Activated CD4-positive, alpha-beta memory T cell treated with anti-CD3 and anti-CD28 coated beads for 36 hours (primary cell): ENCODE measurements at regions not wholly inside any gene's neighbourhood (a gene's known extent, or its start where the extent isn't known, plus 50 kb on each side); places are given as distances from the start of the nearest gene placed in this dataset.

Experiments used
- CTCF ChIA-PET: fragments of 350-600 bp; sonication (Branson Sonifier 250); formaldehyde crosslinking; loops from one replicate; lab custom pipeline; 2021; ENCODE audit warnings: antibody characterized with exemption, inconsistent platforms; lab: Charles Lee
- POLR2A ChIA-PET: fragments of 350-600 bp; sonication (Branson Sonifier 250); formaldehyde crosslinking; loops from one replicate; lab custom pipeline; 2021; ENCODE audit warnings: antibody characterized with exemption; lab: Charles Lee
- DNase-seq: peaks from one replicate; pipeline ENCODE4 v3.0.0-alpha.2; 2020
- H3K27ac Mint-ChIP-seq: one replicate; pipeline ENCODE4 v1.8.0; 2021; ENCODE audit warnings: mixed read lengths
- H3K27me3 Mint-ChIP-seq: one replicate; pipeline ENCODE4 v1.8.0; 2021; ENCODE audit warnings: mixed read lengths
- H3K36me3 Mint-ChIP-seq: one replicate; pipeline ENCODE4 v1.8.0; 2021; ENCODE audit warnings: mixed read lengths
- H3K4me1 Mint-ChIP-seq: one replicate; pipeline ENCODE4 v1.8.0; 2021; ENCODE audit warnings: low read depth, mixed read lengths
- H3K4me3 Mint-ChIP-seq: one replicate; pipeline ENCODE4 v1.8.0; 2021; ENCODE audit warnings: mild to moderate bottlenecking, mixed read lengths
- H3K9me3 Mint-ChIP-seq: one replicate; pipeline ENCODE4 v1.8.0; 2021; ENCODE audit warnings: mixed read lengths
- intact Hi-C: fragments of 100-400 bp; cut with micrococcal nuclease; formaldehyde crosslinking; loops from one replicate; pipeline ENCODE4 v1.15.1; 2023

DNA sequence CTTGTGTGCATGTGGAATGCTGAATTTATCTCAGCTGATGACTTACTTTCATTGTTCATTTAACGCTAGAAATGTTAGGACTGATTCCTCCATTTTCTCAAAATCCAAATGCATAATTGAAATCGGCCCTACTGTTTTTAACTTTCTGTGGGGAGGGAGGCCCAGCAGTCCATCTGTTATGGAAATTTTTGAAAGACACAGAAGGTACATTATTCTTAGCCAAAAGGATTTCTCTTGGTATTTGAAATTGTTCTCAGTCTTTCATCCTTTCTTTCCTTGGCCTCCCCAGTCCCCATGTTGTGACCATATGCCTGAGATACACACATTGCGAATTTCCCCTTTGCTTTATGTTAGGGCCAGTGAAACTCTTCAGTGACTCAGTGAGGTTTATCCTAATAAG, 549.9 kb downstream of the IRX1 start:
- no peak overlapping the region for H3K4me3 Mint-ChIP-seq
- intact Hi-C loops, result no loop called here
- POLR2A ChIA-PET, result no interaction called here

DNA sequence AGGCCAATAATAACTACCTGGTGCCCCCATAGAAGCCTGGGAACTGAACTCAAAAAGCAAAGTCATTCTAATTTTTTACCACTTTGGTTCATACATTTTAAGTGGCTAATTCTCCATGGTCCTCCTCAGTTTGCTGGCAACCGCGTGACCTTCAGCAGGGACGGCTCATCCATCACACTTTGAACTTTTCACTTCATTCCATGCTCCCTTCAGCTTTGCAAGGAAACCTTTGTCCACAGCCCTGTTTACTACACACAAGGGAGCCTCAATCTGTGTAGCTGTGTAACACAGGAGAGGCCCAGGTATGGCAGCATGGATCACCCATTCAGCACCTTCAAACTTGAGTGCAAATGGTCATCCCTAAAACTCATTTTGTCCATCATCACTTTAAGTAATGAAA, 552.4 kb downstream of the IRX1 start:
- H3K4me3 Mint-ChIP-seq, result no peak overlapping the region
- H3K36me3 Mint-ChIP-seq, result no peaks in the 10 kb centered on the region
- no peak overlapping the region for H3K27ac Mint-ChIP-seq
- no peaks in the 10 kb centered on the region for H3K4me1 Mint-ChIP-seq
- intact Hi-C loops, result no loop called here
- DNase-seq, result no peak
- H3K9me3 Mint-ChIP-seq, result peaks cover 4% of the 10 kb centered on the region
- no peaks in the 10 kb centered on the region for H3K27me3 Mint-ChIP-seq
- POLR2A ChIA-PET, result no interaction called here
- CTCF ChIA-PET, result no interaction called here

More for the DNA sequence above, 549.9 kb downstream of the IRX1 start:
- no peaks in the 10 kb centered on the region for H3K27me3 Mint-ChIP-seq
- no peaks in the 10 kb centered on the region for H3K4me1 Mint-ChIP-seq
- CTCF ChIA-PET, result no interaction called here
- DNase-seq, result no peak
- no peaks in the 10 kb centered on the region for H3K36me3 Mint-ChIP-seq
- peaks cover 8% of the 10 kb centered on the region for H3K9me3 Mint-ChIP-seq
- no peak overlapping the region for H3K27ac Mint-ChIP-seq

DNA sequence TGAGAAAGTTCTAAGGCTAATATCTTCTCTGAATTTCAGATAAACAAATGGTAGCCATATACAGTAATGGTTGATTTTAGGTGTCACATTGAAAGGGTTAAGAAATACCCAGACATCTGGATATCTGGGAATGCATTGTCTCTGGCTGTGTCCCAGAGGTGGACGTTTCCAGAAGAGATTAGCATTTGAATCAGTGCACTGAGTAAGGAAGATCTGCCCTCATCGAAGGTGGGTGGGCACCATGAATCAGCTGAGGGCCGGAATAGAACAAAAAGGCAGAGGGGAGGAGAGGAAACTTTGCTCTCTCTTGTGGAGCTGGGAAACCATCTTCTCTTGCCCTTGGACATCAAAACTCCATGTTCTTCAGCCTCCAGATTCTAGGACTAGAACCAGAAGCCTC, 554.4 kb downstream of the IRX1 start:
- H3K9me3 Mint-ChIP-seq, result peaks cover 4% of the 10 kb centered on the region
- no peaks in the 10 kb centered on the region for H3K4me1 Mint-ChIP-seq
- no peaks in the 10 kb centered on the region for H3K27me3 Mint-ChIP-seq
- no peak overlapping the region for H3K27ac Mint-ChIP-seq
- H3K4me3 Mint-ChIP-seq, result no peak overlapping the region
- intact Hi-C loops, result no loop called here
- H3K36me3 Mint-ChIP-seq, result no peaks in the 10 kb centered on the region
- no peak for DNase-seq
- ChIA-PET CTCF (no interaction called here), POLR2A (no interaction called here)

DNA sequence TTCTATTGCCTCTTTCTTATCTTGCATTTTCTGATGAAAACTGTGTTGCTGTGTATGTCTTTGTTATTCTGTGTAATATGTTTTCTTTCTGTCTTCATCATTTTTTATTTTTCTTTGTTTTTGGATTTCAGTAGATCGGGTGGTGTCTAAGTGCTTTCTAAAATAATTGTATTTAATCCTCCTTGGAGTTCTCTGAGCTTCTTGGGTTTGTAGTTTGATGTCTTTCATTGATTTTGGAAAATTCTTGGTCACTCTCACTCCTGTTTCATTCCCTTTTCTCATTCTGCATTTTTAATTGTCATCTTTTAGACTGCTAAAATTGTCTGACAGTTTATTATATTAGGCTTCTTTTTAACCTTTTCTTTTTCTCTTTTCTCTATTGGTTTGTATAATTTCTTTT, 560.5 kb downstream of the IRX1 start:
- no peak for DNase-seq
- no peak overlapping the region for H3K4me3 Mint-ChIP-seq
- CTCF ChIA-PET, result no interaction called here
- H3K27me3 Mint-ChIP-seq, result no peaks in the 10 kb centered on the region
- no peak overlapping the region for H3K27ac Mint-ChIP-seq
- peaks cover 5% of the 10 kb centered on the region for H3K9me3 Mint-ChIP-seq
- no peaks in the 10 kb centered on the region for H3K36me3 Mint-ChIP-seq
- POLR2A ChIA-PET, result no interaction called here
- intact Hi-C loops, result no loop called here
- no peaks in the 10 kb centered on the region for H3K4me1 Mint-ChIP-seq

DNA sequence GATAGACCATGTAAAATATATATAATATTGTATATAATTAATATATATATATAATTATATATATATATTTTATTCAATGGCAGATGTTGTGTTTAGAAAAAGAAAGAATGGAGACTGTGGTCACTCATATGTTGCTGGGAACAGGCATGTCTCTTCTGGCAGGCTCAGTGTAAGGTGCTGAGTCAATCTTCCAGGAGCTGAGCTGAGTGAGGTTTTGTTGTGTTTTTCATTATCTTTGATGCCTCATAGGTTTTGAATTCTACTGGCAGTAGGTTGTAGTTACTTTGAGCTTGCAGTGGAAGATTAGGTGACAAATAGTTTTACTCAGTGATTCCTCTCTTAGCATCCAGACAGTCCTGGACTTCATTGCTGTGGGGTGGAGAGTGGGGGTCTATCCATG, 561.3 kb downstream of the IRX1 start:
- no peak for DNase-seq
- POLR2A ChIA-PET, result no interaction called here
- intact Hi-C loops, result no loop called here
- Mint-ChIP-seq H3K36me3 (no peaks in the 10 kb centered on the region), H3K4me3 (no peak overlapping the region), H3K27ac (no peak overlapping the region), H3K27me3 (no peaks in the 10 kb centered on the region), H3K9me3 (peaks cover 5% of the 10 kb centered on the region), H3K4me1 (no peaks in the 10 kb centered on the region)
- CTCF ChIA-PET, result no interaction called here

DNA sequence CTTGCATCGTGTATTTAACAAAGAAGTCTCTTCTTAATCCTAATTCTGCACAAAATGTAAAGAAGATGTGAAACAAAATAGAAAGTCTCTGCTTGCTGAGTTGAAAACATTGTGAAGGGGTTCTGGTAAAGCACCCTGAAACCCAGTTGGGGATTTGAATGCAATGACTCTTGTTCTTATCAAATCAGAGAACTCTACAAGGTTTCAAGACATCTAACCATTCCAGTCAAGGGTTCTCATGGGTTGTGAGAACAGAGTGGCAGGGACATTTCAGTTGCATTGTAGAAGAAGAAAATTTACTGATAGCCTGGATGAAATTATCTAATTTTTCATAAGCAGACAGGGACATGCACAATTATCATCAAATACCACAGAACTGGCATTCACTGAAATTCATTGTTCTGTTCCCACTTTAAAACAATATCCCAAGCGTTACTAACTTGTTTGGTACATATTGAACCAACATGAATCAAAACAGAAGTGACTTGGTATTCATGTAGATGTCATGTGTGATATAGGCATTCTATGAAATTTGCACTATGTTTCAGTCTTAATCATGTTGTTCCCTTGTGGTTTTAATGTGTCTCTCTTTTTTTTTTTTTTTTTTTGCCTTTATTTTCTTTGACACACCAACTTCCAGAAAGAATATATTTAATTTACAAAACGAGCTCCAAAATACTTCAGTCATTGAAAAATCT, 563.3 kb downstream of the IRX1 start:
- no peak for DNase-seq
- Mint-ChIP-seq H3K4me3 (no peak overlapping the region), H3K4me1 (no peaks in the 10 kb centered on the region), H3K9me3 (peaks cover 5% of the 10 kb centered on the region), H3K27ac (no peak overlapping the region), H3K27me3 (no peaks in the 10 kb centered on the region), H3K36me3 (no peaks in the 10 kb centered on the region)
- intact Hi-C loops, result no loop called here
- CTCF ChIA-PET, result no interaction called here
- POLR2A ChIA-PET, result no interaction called here

DNA sequence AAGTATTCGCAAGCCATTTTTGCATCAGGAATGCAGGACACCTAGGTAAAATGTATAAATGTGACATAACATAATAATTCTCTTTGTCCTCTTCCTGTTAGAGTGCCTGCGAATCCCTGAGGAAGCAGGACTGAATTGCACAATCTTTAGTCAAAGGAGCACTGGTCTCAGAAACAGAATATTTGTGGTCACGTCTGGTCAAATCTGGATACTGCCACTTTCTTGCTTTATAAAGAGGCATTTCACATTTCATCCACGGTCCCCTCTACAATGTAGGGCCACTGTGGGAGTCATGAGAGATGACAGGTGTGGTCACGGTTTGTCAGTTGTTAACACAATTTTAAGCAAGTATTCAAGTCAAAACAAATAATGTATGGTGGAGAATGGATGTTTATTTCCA, 564.0 kb downstream of the IRX1 start:
- no peaks in the 10 kb centered on the region for H3K36me3 Mint-ChIP-seq

DNA sequence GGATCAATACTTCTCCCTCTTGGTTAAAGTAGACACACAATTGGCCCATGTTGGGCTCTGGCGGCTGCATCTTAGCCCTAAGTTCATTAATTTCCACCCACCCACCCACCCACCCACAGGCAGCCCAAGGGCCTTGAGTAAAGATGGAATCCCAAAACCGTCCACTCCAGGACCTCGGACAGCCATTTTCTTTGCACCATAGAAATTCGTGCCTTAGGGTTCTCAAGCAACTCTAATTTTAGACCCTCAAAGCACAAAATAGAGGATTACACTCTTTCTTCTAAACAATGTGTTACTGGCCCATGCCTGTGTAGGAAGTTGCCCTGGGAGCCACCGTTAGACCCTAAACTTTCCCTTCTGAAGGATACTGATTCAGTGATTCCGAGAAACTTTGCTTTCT, 568.5 kb downstream of the IRX1 start:
- DNase-seq, result no peak
- Mint-ChIP-seq H3K4me3 (no peak overlapping the region), H3K4me1 (no peaks in the 10 kb centered on the region), H3K9me3 (peaks cover 7% of the 10 kb centered on the region), H3K27me3 (no peaks in the 10 kb centered on the region), H3K36me3 (no peaks in the 10 kb centered on the region), H3K27ac (no peak overlapping the region)
- intact Hi-C loops, result no loop called here
- CTCF ChIA-PET, result no interaction called here
- POLR2A ChIA-PET, result no interaction called here

More for the DNA sequence above, 564.0 kb downstream of the IRX1 start:
- no peaks in the 10 kb centered on the region for H3K4me1 Mint-ChIP-seq
- ChIA-PET POLR2A (no interaction called here), CTCF (no interaction called here)
- H3K9me3 Mint-ChIP-seq, result peaks cover 5% of the 10 kb centered on the region
- intact Hi-C loops, result no loop called here
- H3K27ac Mint-ChIP-seq, result no peak overlapping the region
- H3K4me3 Mint-ChIP-seq, result no peak overlapping the region
- no peaks in the 10 kb centered on the region for H3K27me3 Mint-ChIP-seq
- DNase-seq, result no peak

DNA sequence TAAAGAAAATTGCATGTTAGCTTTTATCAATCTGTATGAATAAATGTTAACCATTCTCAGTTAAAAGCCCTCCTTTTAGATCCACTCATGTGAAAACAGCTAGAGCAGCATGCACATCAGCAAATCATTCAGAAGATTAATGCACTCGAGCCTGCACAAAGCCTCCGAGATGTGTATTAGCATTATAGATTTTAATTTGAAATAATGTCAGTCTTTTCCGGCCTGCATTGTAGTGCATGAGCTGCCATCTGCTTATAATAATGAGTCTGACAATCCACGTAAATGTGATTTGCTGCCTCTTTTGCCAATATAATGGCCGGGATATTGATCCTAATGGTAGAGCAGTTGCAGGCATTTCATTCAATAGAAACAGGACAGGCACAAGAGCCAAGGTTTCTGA, 585.1 kb downstream of the IRX1 start:
- Mint-ChIP-seq H3K9me3 (peaks cover 24% of the 10 kb centered on the region), H3K27me3 (no peaks in the 10 kb centered on the region), H3K27ac (no peak overlapping the region), H3K4me1 (no peaks in the 10 kb centered on the region), H3K36me3 (no peaks in the 10 kb centered on the region), H3K4me3 (no peak overlapping the region)
- intact Hi-C loops, result no loop called here
- no peak for DNase-seq
- ChIA-PET CTCF (no interaction called here), POLR2A (no interaction called here)

DNA sequence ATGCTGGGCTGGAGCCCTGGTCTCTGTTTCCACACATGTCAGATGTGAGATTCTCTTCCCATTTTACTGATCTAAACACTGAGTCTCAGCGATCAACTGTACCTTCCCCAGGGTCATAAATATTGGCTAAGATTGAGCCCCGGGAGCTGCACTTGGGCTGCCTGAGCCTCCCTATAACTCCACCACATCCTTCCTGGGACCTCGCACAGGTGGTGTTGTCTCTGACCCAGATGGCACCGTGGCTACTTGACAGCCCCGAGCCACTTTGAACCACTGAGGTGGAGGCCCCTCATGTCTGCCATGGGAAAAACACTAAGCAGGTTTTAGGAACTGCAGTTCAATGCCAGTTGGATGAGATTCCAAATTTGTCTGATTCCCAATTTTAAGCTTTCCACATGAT, 586.5 kb downstream of the IRX1 start:
- intact Hi-C loops, result no loop called here
- no peak for DNase-seq
- Mint-ChIP-seq H3K36me3 (no peaks in the 10 kb centered on the region), H3K27me3 (no peaks in the 10 kb centered on the region), H3K4me1 (no peaks in the 10 kb centered on the region), H3K4me3 (no peak overlapping the region), H3K27ac (no peak overlapping the region), H3K9me3 (peaks cover 26% of the 10 kb centered on the region)
- CTCF ChIA-PET, result no interaction called here
- POLR2A ChIA-PET, result no interaction called here

DNA sequence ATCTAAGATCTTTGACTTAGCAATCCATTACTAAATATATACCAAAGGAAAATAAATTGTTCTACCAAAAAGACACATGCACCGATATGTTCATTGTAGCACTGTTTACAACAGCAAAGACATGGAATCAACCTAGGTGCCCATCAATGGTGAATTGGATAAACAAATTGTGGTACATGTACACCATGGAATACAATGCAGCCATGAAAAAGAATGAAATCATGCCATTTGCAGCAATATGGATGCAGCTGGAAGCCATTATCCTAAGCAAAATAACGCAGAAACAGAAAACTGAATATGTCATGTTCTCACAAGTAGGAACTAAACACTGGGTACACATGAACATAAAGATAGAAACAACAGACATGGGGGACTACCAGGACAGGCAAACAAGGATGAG, 589.5 kb downstream of the IRX1 start:
- Mint-ChIP-seq H3K27me3 (no peaks in the 10 kb centered on the region), H3K9me3 (peaks cover 20% of the 10 kb centered on the region), H3K4me3 (no peak overlapping the region), H3K27ac (no peak overlapping the region), H3K4me1 (no peaks in the 10 kb centered on the region), H3K36me3 (no peaks in the 10 kb centered on the region)
- no peak for DNase-seq
- CTCF ChIA-PET, result no interaction called here
- POLR2A ChIA-PET, result no interaction called here
- intact Hi-C loops, result no loop called here

DNA sequence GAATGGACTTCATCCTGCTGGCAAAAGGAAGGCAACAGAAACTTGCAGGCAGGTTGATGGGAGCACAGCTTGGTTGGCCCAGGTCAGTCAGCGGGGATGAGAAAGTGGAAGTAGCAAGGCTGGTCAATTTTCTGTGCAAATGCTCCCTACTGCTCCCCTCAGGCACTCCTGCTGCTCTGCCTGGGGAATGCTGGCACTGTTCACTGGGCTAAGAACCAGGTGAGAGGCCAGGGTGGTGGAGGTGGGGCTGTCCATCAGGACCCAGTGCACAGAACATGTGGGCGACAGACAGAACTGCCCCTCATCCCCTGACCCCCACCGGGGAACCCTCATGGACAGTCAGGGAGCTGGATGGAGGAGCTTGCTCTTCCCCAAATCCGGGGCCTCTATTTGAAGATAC, 593.1 kb downstream of the IRX1 start:
- CTCF ChIA-PET, result no interaction called here
- H3K4me1 Mint-ChIP-seq, result no peaks in the 10 kb centered on the region
- intact Hi-C loops, result no loop called here
- H3K27ac Mint-ChIP-seq, result no peak overlapping the region
- H3K36me3 Mint-ChIP-seq, result no peaks in the 10 kb centered on the region
- peaks cover 17% of the 10 kb centered on the region for H3K9me3 Mint-ChIP-seq
- no peak overlapping the region for H3K4me3 Mint-ChIP-seq
- no peaks in the 10 kb centered on the region for H3K27me3 Mint-ChIP-seq
- POLR2A ChIA-PET, result no interaction called here
- no peak for DNase-seq

DNA sequence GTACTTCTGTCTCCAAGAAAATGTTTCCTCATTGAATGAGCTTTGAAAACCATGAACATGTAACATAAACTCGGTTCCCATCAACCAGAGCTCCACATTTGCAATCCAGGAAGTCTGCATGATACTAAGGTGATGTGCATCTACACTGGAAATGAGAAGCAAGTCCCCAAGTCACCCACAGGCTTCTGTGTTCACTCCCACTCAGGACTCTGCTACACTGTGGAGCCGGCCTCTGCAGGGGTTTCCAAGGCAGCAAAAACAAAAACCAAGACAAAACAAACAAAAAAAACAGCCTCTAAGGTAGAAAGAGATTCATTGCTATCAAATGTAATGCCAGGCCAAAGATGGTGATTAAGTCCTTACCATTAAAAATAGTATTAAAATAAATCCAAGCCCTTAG, 593.7 kb downstream of the IRX1 start:
- H3K36me3 Mint-ChIP-seq, result no peaks in the 10 kb centered on the region
- POLR2A ChIA-PET, result no interaction called here
- CTCF ChIA-PET, result no interaction called here
- peaks cover 11% of the 10 kb centered on the region for H3K9me3 Mint-ChIP-seq
- H3K27me3 Mint-ChIP-seq, result no peaks in the 10 kb centered on the region
- peak overlapping the region; percentile 7 for H3K4me3 Mint-ChIP-seq
- no peak overlapping the region for H3K27ac Mint-ChIP-seq
- intact Hi-C loops, result no loop called here
- no peaks in the 10 kb centered on the region for H3K4me1 Mint-ChIP-seq
- DNase-seq, result peak; percentile 40
